VCaP (cell line): ENCODE measurements at regions not wholly inside any gene's neighbourhood (a gene's known extent, or its start where the extent isn't known, plus 50 kb on each side); places are given as distances from the start of the nearest gene placed in this dataset.
"Not testable (repeated sequence)": the region's sequence is repeated elsewhere in the genome, so short reads cannot be mapped to it uniquely, and the experiment has no call there.

Source experiments
- H3K27ac ChIP-seq: fragments of 450-650 bp; 2 replicates; pipeline ENCODE4 v1.5.1; 2017
- CTCF ChIP-seq: fragments of 450-650 bp; conservative IDR thresholded peaks from 2 replicates; pipeline ENCODE4 v1.5.1; 2017; ENCODE audit warnings: mild to moderate bottlenecking, moderate library complexity

GRCh38 chr5:127196042-127196441 is 94.6 kb upstream of the MEGF10 start:
- TF ChIP-seq CTCF, result no peak

GRCh38 chr5:127197402-127198167 is 93.0 kb upstream of the MEGF10 start:
- peak overlapping the region; percentile 77 for H3K27ac ChIP-seq
- peak; percentile 73 for TF ChIP-seq CTCF

More at GRCh38 chr5:127196042-127196441, 94.6 kb upstream of the MEGF10 start:
- H3K27ac ChIP-seq, result no peak overlapping the region

- not testable (repeated sequence) for H3K27ac ChIP-seq
Observed at GRCh38 chr5:127202738-127203137, 87.9 kb upstream of the MEGF10 start.

- no peak overlapping the region for H3K27ac ChIP-seq
- no peak for TF ChIP-seq CTCF
Observed at GRCh38 chr5:127203818-127204217, 86.8 kb upstream of the MEGF10 start.

- H3K27ac ChIP-seq, result no peak overlapping the region
- TF ChIP-seq CTCF, result no peak
Observed at GRCh38 chr5:127205147-127205546, 85.4 kb upstream of the MEGF10 start.

- no peak overlapping the region for H3K27ac ChIP-seq
- TF ChIP-seq CTCF, result no peak
Observed at GRCh38 chr5:127206320-127207113, 84.1 kb upstream of the MEGF10 start.

- no peak for TF ChIP-seq CTCF
- no peak overlapping the region for H3K27ac ChIP-seq
Observed at GRCh38 chr5:127210042-127210441, 80.6 kb upstream of the MEGF10 start.

GRCh38 chr5:127213231-127213630 is 77.4 kb upstream of the MEGF10 start:
- H3K27ac ChIP-seq, result no peak overlapping the region
- TF ChIP-seq CTCF, result no peak
